Activated naive CD4-positive, alpha-beta T cell treated with anti-CD3 and anti-CD28 coated beads, Interleukin-2, amount 50 U/mL, for 72 hours (primary cell): ENCODE measurements at regions not wholly inside any gene's neighbourhood (a gene's known extent, or its start where the extent isn't known, plus 50 kb on each side); places are given as distances from the start of the nearest gene placed in this dataset.

Experiments
- ATAC-seq, 2 donors: fragments of 150-1000 bp; cut with Tn5 transposase; 2 replicates each; pipeline ENCODE4 v1.10.0; 2021; ENCODE audit warnings: mild to moderate bottlenecking in 2 of 2, moderate library complexity in 2 of 2
- DNase-seq, 2 donors: peaks; one replicate each; pipeline ENCODE4 v3.0.0; 2021 to 2022; ENCODE audit warnings: low spot score in 2 of 2
- H3K27ac Mint-ChIP-seq, 2 donors: one replicate each; pipeline ENCODE4 v1.8.0; 2022; ENCODE audit warnings: mild to moderate bottlenecking in 2 of 2, mixed read lengths in 2 of 2
- H3K36me3 Mint-ChIP-seq, 2 donors: one replicate each; pipeline ENCODE4 v1.8.0; 2022; ENCODE audit warnings: mixed read lengths in 2 of 2
- H3K9me3 Mint-ChIP-seq, 2 donors: one replicate each; pipeline ENCODE4 v1.8.0; 2022; ENCODE audit warnings: mixed read lengths in 2 of 2

- peaks cover 3 to 5% of the 10 kb centered on the region in 2 donors for H3K9me3 Mint-ChIP-seq
- no peak overlapping the region for H3K27ac Mint-ChIP-seq
- ATAC-seq = no peak
Measured at GRCh38 chr6:25068866-25069265, 133.1 kb upstream of the RIPOR2 start.

GRCh38 chr6:25070547-25071366 lies 135.0 kb upstream of the RIPOR2 start:
- peak; percentile 78 to 79 for DNase-seq
- Mint-ChIP-seq H3K27ac (peak overlapping the region; percentile 59 to 77), H3K36me3 (peaks cover 0 to 6% of the 10 kb centered on the region in 2 donors), H3K9me3 (peaks cover 0 to 3% of the 10 kb centered on the region in 2 donors)
- ATAC-seq = peak; percentile 83 to 93

More at GRCh38 chr6:25068866-25069265, 133.1 kb upstream of the RIPOR2 start:
- peaks cover 0 to 6% of the 10 kb centered on the region in 2 donors for H3K36me3 Mint-ChIP-seq
- DNase-seq = no peak

- Mint-ChIP-seq H3K36me3 (peaks cover 6 to 8% of the 10 kb centered on the region in 2 donors), H3K27ac (no peak overlapping the region), H3K9me3 (no peaks in the 10 kb centered on the region)
- ATAC-seq (no peak), DNase-seq (no peak)
Measured at GRCh38 chr6:25078141-25078540, 142.4 kb upstream of the RIPOR2 start.

- ATAC-seq (no peak), DNase-seq (no peak)
- H3K9me3 Mint-ChIP-seq = no peaks in the 10 kb centered on the region
- H3K27ac Mint-ChIP-seq = no peak overlapping the region
- peaks cover 6 to 13% of the 10 kb centered on the region in 2 donors for H3K36me3 Mint-ChIP-seq
Measured at GRCh38 chr6:25083784-25084507, 148.2 kb upstream of the RIPOR2 start.

- Mint-ChIP-seq H3K36me3 (peaks cover 10 to 19% of the 10 kb centered on the region in 2 donors), H3K9me3 (no peaks in the 10 kb centered on the region), H3K27ac (no peak overlapping the region)
- no peak for ATAC-seq
- no peak for DNase-seq
Measured at GRCh38 chr6:25084508-25084833, 148.7 kb upstream of the RIPOR2 start.

GRCh38 chr6:25085756-25086155 lies 150.0 kb upstream of the RIPOR2 start:
- no peak for ATAC-seq
- Mint-ChIP-seq H3K36me3 (peaks cover 12 to 23% of the 10 kb centered on the region in 2 donors), H3K27ac (no peak overlapping the region), H3K9me3 (no peaks in the 10 kb centered on the region)
- no peak for DNase-seq

GRCh38 chr6:25086500-25087091 lies 150.8 kb upstream of the RIPOR2 start:
- H3K36me3 Mint-ChIP-seq = peaks cover 12 to 23% of the 10 kb centered on the region in 2 donors
- DNase-seq (no peak), ATAC-seq (no peak)
- no peaks in the 10 kb centered on the region for H3K9me3 Mint-ChIP-seq
- H3K27ac Mint-ChIP-seq = no peak overlapping the region

- H3K36me3 Mint-ChIP-seq = peaks cover 6 to 24% of the 10 kb centered on the region in 2 donors
- DNase-seq = no peak
- H3K9me3 Mint-ChIP-seq = no peaks in the 10 kb centered on the region
- ATAC-seq = no peak
- no peak overlapping the region for H3K27ac Mint-ChIP-seq
Measured at GRCh38 chr6:25088513-25088912, 152.8 kb upstream of the RIPOR2 start.

- DNase-seq (no peak), ATAC-seq (peak in 1 of 2 donors; percentile 59)
- Mint-ChIP-seq H3K27ac (peak overlapping the region; percentile 25 to 63), H3K36me3 (peaks cover 6 to 28% of the 10 kb centered on the region in 2 donors), H3K9me3 (no peaks in the 10 kb centered on the region)
Measured at GRCh38 chr6:25089442-25089841, 153.7 kb upstream of the RIPOR2 start.

GRCh38 chr6:25094726-25095125 lies 159.0 kb upstream of the RIPOR2 start:
- no peak for DNase-seq
- Mint-ChIP-seq H3K9me3 (no peaks in the 10 kb centered on the region), H3K27ac (peak overlapping the region; percentile 4 to 46), H3K36me3 (peaks cover 13 to 55% of the 10 kb centered on the region in 2 donors)
- ATAC-seq = no peak

GRCh38 chr6:25100288-25100687 lies 164.5 kb upstream of the RIPOR2 start:
- Mint-ChIP-seq H3K27ac (no peak overlapping the region), H3K9me3 (no peaks in the 10 kb centered on the region), H3K36me3 (peaks cover 8 to 52% of the 10 kb centered on the region in 2 donors)
- ATAC-seq (no peak), DNase-seq (no peak)

GRCh38 chr6:25103603-25104002 lies 167.8 kb upstream of the RIPOR2 start:
- peaks cover 28 to 69% of the 10 kb centered on the region in 2 donors for H3K36me3 Mint-ChIP-seq
- no peak for DNase-seq
- no peak overlapping the region for H3K27ac Mint-ChIP-seq
- no peaks in the 10 kb centered on the region for H3K9me3 Mint-ChIP-seq
- ATAC-seq = no peak

- no peak for ATAC-seq
- Mint-ChIP-seq H3K36me3 (peaks cover 39 to 69% of the 10 kb centered on the region in 2 donors), H3K27ac (no peak overlapping the region), H3K9me3 (no peaks in the 10 kb centered on the region)
- no peak for DNase-seq
Measured at GRCh38 chr6:25105070-25105925, 169.5 kb upstream of the RIPOR2 start.

- Mint-ChIP-seq H3K36me3 (peaks cover 39 to 84% of the 10 kb centered on the region in 2 donors), H3K27ac (peak overlapping the region in 1 of 2 donors; percentile 3), H3K9me3 (no peaks in the 10 kb centered on the region)
- DNase-seq = no peak
- no peak for ATAC-seq
Measured at GRCh38 chr6:25107218-25107617, 171.5 kb upstream of the RIPOR2 start.

- no peak for DNase-seq
- no peak overlapping the region for H3K27ac Mint-ChIP-seq
- H3K36me3 Mint-ChIP-seq = peaks cover 48 to 83% of the 10 kb centered on the region in 2 donors
- no peaks in the 10 kb centered on the region for H3K9me3 Mint-ChIP-seq
- ATAC-seq = no peak
Measured at GRCh38 chr6:25111782-25112181, 167.4 kb upstream of the CARMIL1 start.

- Mint-ChIP-seq H3K27ac (no peak overlapping the region), H3K9me3 (no peaks in the 10 kb centered on the region), H3K36me3 (peaks cover 43 to 82% of the 10 kb centered on the region in 2 donors)
- ATAC-seq = no peak
- DNase-seq = no peak
Measured at GRCh38 chr6:25112322-25112773, 166.8 kb upstream of the CARMIL1 start.
